GM18502 (cell line): ENCODE measurements at regions not wholly inside any gene's neighbourhood (a gene's known extent, or its start where the extent isn't known, plus 50 kb on each side); places are given as distances from the start of the nearest gene placed in this dataset.
"Not testable (repeated sequence)": the region's sequence is repeated elsewhere in the genome, so short reads cannot be mapped to it uniquely, and the experiment has no call there.

ENCODE experiments used
- ATAC-seq: cut with Tn5 transposase; IDR thresholded peaks from one replicate; pipeline ENCODE4 v1.9.1; 2021; ENCODE audit warnings: mild to moderate bottlenecking; ENCODE audit not compliant: unreplicated experiment, poor library complexity

DNA sequence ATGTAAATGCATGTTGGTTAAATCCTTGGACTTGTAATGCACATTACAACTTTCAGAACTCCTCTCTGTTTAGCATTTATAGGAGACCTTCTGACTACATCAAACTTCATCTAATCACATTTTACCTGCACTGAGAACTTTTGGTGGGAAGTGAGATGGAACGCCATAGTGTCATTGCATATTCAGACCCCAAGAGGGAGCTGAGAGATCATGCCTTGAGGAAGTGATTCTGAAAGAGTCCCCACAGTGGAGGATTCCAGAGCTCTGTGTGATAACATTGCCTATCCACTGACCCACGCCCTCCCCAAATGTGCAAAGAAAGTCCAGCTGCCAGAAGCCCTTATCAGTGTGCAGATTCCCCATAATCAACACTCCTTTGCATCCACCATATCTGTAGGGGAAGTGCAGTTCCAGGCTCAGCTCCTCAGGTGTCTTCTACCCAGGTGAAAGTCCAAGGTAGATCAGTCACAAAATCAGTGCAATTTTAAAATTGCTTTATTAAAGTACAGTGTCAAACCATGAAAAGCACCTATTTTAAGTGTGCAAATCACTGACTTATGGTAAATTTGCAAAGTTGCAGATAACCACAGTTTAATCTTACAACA is 212.4 kb downstream of the RPIA start:
- ATAC-seq, result peak; percentile 68

DNA sequence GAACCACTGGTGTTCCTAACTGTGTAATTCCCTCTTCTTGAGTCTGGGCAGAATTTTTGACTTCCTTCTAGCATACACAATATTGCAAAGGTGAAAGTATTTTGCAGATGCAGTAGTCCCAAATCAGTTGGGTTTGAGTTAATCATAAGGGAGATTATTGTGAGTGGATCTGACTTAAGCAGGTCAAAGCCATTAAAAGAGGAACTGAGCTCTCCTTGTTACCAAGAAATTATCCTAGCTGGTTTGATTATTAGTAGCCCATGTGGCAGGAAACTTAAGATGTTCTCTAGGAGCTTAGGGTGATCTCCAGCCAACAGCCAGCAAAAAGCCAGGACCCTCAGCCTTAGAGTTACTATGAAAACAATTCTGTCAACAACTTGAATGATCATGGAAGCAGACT is 221.8 kb downstream of the RPIA start:
- ATAC-seq, result peak; percentile 42

DNA sequence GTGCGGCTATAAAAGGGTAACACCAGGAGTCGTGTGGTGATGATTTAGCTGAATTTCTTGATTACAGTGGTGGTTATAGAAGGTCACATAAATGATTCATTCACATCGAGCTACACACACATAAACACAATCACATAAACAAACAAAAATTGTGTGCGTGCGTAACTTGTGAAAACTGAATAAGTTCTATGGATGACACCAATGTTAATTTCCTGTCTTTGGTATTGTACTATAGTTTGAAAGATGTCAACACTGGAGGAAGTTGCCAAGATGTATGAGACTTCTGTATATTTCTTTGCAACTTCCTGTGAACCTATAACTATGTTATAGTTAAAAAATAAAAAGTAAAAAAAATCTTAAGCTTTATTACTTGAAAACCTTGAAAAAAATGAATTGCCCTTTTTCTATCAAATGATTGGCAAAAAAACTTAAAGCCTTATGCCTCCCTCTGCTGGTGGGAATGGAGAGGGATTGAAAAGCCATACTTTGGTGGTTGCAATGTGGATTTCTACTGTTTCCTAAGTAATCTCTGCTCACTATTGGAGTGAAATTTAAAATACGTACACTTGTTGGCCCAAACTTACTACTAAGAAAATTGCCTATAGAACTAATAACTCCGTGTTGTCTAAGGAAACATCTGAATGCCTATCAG is 227.7 kb downstream of the RPIA start:
- ATAC-seq, result no peak

DNA sequence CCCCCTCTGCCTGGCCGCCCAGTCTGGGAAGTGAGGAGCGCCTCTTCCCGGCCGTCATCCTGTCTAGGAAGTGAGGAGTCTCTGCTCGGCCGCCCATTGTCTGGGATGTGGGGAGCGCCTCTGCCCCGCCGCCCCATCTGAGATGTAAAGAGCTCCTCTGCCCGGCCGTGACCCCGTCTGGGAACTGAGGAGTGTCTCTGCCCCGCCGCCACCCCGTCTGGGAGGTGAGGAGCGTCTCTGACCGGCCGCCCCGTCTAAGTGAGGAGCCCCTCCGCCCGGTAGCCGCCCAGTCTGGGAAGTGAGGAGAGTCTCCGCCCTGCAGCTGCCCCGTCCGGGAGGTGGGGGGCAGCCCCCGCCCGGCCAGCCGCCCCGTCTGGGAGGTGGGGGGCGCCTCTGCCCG is 228.9 kb downstream of the RPIA start:
- not testable (repeated sequence) for ATAC-seq

DNA sequence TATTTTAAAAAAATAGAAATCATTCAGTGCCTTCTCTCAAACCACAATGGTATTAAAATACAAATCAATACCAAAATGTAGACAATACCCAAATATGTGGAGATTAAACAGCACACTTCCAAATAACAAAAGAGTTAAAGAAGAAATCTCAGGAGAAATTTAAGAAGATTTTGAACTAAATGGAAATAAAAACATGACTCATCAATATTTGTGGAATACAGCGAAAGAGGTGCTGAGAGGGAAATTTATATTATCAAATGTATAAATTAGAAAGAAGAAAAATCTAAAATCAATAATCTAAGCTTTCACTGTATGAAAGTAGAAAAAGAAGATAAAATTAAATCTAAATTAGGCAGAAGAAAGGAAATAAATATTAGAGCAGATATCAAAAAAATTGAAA is 233.1 kb downstream of the RPIA start:
- no peak for ATAC-seq

DNA sequence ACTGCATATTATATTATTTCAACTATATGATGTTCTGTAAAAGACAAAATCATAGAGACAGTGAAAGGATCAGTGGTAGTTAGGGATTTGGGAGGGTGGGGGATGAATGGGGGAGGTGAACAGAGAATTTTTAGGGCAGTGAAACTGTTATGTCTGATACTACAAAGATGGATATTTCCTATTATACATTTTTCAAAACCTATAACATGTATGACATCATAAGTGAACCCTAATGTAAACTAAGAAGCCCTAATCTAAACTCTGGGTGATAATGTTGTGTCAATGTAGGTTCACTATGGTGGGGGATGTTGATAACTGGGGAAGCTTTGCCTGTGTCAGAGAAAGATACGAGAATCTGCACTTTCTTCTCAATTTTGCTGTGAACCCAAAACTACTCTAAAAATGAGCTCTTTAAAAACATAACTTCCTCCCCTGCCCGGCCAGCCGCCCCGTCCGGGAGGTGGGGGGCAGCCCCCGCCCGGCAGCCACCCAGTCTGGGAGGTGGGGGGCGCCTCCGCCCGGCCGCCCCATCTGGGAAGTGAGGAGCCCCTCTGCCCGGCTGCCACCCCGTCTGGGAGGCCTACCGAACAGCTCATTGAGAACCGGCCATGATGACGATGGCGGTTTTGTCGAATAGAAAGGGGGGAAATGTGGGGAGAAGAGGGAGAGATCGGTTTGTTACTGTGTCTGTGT is 234.4 kb downstream of the RPIA start:
- ATAC-seq, result no peak

DNA sequence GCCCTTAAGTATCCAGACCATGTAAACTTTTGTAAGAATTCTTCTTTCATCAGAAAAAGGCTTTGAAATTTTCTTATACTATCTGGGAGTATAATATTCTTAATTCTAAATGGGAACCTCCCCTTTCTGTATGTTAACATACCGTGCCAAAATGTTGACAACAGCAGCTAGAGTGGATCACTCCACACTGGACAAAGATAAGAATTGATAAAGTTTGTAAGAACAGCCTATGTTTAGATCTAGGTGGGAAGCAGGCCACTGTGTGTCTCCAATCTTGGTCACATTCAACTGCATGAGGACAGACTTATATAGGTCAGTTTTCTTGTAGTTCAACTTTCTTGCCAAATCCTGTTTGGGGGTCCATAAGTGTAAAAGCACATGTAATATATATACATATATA is 235.7 kb downstream of the RPIA start:
- ATAC-seq, result no peak

DNA sequence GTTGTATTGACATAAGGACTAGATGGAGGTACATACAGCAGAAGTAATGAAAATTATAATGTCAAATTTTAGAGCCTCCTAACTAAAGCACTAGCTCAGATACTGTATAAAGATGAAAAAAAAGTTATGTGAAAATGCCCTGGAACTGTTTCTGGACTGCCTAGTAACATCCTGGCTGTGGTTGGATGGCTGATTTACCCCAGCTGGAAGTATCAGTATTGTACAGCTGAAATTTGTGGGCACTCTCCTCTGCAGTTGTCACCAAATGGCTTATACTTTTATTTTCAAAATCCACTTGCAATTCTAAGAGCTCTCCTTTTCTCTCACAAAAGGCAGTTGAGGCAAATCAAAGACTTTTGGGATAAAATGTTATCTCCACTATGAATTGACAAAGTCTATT is 239.2 kb downstream of the RPIA start:
- ATAC-seq, result no peak

DNA sequence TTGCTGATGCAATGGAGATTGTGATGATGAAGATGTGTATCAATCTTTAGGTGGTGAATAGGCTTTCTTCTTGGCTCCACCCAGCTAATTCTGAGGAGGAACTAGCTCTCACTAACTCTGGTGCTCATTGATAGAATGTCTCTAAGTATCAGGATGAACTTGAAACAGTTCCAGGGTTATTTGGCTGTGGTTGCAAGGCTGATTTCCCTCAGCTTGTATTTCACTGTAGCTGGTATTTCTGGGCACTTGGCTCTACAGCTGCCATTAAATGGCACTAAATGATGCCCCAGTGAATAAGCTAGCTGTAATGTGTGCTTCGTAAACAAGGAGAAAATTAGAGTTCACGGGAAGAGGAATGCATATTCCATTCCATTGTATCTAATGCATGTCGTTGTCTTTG is 241.2 kb downstream of the RPIA start:
- no peak for ATAC-seq

DNA sequence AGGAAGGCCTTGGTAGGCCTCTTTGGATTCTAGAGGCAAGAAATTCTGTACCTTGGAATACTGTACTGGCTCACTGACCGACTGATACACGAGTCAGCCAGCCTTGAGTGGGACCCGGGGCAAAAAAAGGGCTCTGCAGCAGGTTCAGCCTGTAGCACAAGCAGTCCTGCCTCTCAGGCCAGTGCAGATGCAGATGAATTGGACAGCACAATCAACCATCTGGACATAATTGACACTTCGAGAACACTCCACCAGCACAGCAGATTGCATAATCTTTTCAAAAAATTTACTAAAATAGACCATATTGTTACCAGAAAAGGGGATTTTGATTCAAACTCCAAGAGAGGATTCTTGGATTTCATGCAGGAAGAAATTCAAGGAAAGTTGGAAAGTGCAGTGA is 241.6 kb downstream of the RPIA start:
- ATAC-seq, result no peak

DNA sequence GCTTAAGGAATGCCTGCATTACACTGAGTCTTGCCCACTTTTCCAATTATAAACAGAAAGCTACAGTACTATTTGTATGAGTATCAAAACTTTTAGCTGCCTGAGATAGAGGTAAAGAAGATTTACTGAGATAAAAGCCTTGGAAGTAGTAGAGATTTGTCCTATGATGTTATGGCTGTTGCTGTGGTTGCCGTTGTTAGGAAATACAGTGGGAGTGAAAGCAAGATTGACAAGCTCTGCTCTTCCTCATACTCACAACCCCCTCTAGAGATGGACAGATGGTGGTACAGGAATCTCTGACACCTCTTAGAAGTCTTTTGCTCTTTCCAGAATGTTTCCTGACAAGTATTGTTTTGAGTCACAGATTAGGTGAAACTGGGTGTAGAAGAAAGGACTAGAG is 242.5 kb downstream of the RPIA start:
- ATAC-seq, result no peak

DNA sequence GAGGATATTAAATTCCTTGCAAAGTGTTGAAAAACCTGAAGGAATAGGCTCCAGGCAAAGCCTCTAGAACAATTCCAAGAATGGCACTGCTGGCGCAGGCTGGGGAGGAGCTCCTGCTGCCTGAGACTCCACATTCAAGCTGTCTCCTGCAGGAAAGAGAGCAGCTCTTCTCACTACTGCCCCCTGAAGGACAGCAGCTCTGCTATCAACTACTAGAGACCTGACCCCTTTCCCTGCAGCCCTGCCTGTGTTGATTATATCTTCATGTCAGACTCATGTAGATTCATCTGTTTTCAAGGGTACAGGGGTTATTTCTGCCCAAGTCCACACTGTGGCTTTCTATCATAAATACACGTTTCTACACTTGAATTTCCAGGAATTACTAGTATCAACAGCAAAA is 249.7 kb downstream of the RPIA start:
- ATAC-seq, result not testable (repeated sequence)

DNA sequence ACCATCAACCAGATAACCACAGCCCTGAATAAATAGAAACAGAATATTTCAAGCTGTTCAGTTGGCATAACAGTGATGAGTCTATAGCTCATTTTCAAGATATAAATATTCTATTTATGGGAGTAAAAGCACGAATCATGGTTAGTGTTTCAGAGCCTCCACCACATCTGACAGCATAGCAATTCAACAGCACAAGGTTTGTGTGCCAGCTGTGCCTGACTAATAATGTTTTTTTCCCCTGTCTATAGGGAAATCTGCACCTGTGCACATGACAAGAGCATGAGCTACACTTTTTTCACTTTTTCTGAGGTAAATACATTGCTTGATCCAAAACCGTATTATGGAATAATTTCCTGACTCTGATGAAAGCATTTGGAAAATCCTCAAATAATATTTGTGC is 251.3 kb downstream of the RPIA start:
- no peak for ATAC-seq

DNA sequence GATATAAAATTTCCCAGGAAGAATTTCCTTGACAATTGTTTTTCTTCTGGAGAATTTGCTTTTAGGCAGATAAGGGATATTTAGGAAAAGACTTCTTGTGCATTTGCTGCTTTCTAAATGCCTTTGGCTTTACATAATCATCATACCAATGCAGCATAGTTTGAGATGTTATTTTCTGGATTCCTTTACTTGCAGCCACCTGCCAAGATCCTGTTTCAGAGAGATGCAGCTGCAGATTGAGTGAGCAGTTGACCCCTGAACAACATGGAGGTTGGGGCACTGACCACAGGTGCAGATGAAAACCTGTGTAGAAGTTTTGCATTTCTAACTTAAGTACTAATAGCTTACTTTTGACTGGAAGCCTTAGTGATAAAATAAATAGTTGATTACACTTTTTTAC is 257.9 kb downstream of the RPIA start:
- ATAC-seq, result no peak

DNA sequence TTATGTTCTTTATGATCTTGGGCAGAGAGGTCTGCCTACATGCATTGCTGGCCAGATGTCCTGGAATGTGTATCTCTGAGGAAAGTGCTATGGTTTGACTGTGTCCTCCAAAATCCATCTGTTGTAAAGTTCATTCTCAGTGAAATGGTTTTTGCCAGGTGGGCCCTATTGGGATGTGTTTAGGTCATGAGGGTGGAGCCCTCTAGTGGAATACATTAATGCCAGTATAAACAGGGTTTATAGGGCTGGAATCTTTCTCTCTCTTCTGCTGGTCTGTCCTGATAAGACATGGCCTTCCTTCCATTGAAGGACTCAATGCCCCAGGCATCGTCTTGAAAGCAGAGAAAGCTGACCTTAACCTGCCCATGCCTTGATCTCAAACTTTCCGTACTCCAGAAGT is 258.5 kb downstream of the RPIA start:
- ATAC-seq, result no peak

DNA sequence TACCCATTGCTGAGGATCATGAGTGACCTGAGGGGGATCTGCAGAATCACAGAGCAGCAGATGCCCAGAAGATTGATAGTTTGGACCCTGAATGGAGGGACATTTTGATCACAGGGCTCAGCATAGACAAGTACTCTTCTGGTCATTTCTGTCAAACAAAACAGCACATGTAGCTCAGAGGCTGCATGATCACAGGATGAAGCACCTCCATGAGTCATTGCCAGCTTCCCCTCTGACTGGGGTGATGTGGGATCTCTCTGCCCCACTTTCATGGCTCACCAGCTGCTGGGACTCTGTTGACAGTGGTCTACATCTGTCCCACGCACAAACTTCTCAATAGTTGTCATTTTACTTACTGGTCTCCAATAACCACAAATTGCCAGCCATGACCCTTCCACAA is 264.1 kb downstream of the RPIA start:
- ATAC-seq, result peak; percentile 38

DNA sequence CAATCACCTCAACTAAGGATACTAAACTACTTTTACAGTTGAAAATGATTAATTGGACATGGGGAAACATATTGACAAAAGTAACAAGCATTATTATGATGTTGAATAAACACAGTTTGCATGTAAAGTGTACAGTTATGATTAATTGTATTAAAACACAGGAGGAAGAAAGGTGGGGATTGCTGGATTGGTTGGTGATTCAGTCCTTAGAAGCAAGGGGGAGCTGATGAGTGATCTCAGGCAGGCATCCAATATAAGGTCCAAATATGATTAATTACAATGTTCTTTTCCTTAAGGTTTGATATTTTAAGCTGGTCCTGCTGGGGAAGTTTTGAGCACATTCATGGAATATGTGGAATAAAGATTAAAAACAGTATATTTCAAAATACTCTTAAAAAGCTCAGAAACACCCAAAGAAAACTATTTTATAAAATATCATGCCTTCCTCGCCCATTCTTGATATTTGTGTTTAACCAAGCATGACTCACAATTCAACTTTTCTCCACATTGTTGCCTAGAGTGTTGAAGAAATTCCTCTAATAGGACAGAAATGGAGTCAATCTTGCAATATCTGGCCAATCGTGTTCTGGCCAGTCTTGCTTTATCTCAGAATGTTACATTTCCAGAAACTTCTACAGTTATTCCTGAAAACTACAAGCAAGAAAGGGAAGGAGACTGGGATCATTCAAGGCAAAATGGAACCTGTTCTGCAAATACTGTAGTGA is 268.2 kb downstream of the RPIA start:
- no peak for ATAC-seq

DNA sequence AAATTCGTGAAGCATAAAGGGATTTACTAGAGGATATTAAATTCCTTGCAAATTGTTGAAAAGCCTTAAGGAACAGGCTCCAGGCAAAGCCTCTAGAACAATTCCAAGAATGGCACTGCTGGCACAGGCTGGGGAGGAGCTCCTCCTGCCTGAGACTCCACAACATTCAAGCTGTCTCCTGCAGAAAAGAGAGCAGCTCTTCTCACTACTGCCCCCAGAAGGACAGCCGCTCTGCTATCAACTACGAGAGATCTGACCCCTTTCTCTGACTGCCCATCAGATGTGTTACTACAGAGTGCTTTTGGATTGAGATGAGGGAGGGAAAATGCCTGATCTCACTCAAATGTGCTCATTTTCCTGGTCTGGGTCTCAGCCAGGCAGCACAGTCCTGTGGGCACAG is 269.9 kb downstream of the RPIA start:
- not testable (repeated sequence) for ATAC-seq

DNA sequence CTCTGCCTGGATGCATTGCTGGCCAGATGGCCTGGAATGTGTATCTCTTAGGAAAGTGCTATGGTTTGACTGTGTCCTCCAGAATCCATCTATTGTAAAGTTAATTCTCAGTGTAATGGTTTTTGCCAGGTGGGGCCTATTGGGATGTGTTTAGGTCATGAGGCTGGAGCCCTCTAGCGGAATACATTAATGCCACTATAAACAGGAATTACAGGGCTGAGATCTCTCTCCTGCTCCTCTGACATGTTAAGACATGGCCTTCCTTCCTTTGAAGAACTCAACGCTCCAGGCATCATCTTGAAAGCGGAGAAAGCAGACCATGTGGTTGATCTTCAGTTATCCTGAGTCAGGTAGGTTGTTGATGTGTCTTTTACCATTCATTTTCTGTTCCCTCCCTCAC is 276.4 kb downstream of the RPIA start:
- no peak for ATAC-seq

DNA sequence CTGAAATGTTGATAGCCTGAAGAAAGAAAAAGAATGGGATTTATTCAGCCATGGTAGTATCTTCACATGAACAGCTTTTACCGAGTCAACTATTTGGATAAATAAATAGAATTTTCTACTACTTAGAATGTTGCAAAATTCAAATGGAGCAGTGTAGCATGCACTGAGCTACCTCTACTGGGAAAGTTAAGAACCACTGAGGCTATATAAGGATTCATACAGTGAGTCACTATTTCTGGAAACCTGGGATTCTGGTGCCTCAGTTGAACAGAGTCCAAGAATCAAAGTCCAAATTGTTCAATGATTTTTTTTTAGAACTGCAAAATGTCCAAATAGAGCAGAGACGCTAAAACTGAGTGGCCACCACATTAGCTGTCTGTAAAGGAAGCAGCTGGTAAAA is 286.5 kb downstream of the RPIA start:
- ATAC-seq, result not testable (repeated sequence)

DNA sequence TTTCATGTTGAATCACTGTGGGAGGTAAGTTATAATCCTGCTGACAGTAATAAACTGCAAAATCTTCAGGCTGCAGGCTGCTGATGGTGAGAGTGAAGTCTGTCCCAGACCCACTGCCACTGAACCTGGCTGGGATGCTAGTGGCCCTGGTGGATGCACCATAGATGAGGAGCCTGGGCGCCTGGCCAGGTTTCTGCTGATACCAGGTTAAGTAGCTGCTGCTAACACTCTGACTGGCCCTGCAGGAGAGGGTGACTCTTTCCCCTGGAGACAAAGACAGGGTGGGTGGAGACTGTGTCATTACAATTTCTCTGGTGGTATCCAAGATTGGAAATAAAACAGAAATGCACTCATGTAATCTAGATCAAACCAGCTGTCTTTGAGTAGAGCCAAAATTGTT is 287.0 kb downstream of the RPIA start:
- ATAC-seq, result not testable (repeated sequence)
